T-cell (primary cell): ENCODE measurements at regions not wholly inside any gene's neighbourhood (a gene's known extent, or its start where the extent isn't known, plus 50 kb on each side); places are given as distances from the start of the nearest gene placed in this dataset.

Experiments used
- ATAC-seq, 4 experiments: fragments of 200-7000 bp in 3 of 4; fragments of 150-1000 bp in 1 of 4; cut with Tn5 transposase; replicated peaks in 1 of 4; 1 replicate in 3 of 4; 2 replicates in 1 of 4; pipeline ENCODE4 v1.10.0; 2021; ENCODE audit warnings: moderate library complexity in 3 of 4, mild to moderate bottlenecking in 2 of 4, moderate number of reproducible peaks in 1 of 4
- CTCF ChIA-PET, 2 donors: fragments of 300-600 bp; sonication (Branson Sonifier 250); formaldehyde crosslinking; loops; one replicate each; lab custom pipeline; 2022; ENCODE audit warnings: antibody characterized with exemption in 2 of 2; lab: Charles Lee
- POLR2A ChIA-PET, 2 donors: fragments of 300-600 bp; sonication (Branson Sonifier 250); formaldehyde crosslinking; loops; one replicate each; lab custom pipeline; 2022; ENCODE audit warnings: antibody characterized with exemption in 2 of 2; lab: Charles Lee
- DNase-seq, 35 experiments: peaks; one replicate each; pipeline versions ENCODE4 v3.0.0 to v3.0.0-alpha.2; 2013 to 2023
- H3K27ac ChIP-seq: one replicate; pipeline ENCODE4 v1.5.1; 2013; ENCODE audit warnings: low read length
- H3K27me3 ChIP-seq, 2 experiments: replicated peaks in 1 of 2; 1 replicate in 1 of 2; 2 replicates in 1 of 2; pipeline versions ENCODE4 v1.6.1 to v1.7.0; 2013; ENCODE audit warnings: low read length in 1 of 2, mixed read lengths in 1 of 2; ENCODE audit not compliant: control insufficient read depth in 2 of 2, insufficient read depth in 2 of 2; ENCODE audit errors: extremely low read depth in 1 of 2
- H3K36me3 ChIP-seq, 2 donors: 1 replicate in 1 of 2; 2 replicates in 1 of 2; pipeline versions ENCODE4 v1.6.1 to v1.7.0; 2013; ENCODE audit warnings: low read length in 1 of 2; ENCODE audit not compliant: control insufficient read depth in 2 of 2, insufficient read depth in 1 of 2; ENCODE audit errors: extremely low read depth in 1 of 2
- H3K4me1 ChIP-seq, 2 experiments: 1 replicate in 1 of 2; 2 replicates in 1 of 2; pipeline versions ENCODE4 v1.6.1 to v1.7.0; 2013; ENCODE audit warnings: low read length in 2 of 2, mixed read lengths in 1 of 2; ENCODE audit not compliant: insufficient read depth in 2 of 2, control insufficient read depth in 1 of 2; ENCODE audit errors: extremely low read depth in 1 of 2
- H3K4me3 ChIP-seq, 2 donors: 1 replicate in 1 of 2; 2 replicates in 1 of 2; pipeline versions ENCODE4 v1.5.1 to v1.7.0; 2013; ENCODE audit warnings: mild to moderate bottlenecking in 2 of 2, low read length in 1 of 2, moderate library complexity in 1 of 2; ENCODE audit not compliant: control insufficient read depth in 1 of 2; ENCODE audit errors: extremely low read depth in 1 of 2
- H3K9me3 ChIP-seq: 2 replicates; pipeline ENCODE4 v1.7.0; 2013
- H3K27ac Mint-ChIP-seq, 2 donors: one replicate each; pipeline ENCODE4 v1.8.0; 2020 to 2021; ENCODE audit warnings: mild to moderate bottlenecking in 2 of 2, mixed read lengths in 2 of 2
- H3K27me3 Mint-ChIP-seq, 2 donors: one replicate each; pipeline ENCODE4 v1.8.0; 2021 to 2022; ENCODE audit warnings: mixed read lengths in 2 of 2
- H3K36me3 Mint-ChIP-seq: one replicate; pipeline ENCODE4 v1.8.0; 2021; ENCODE audit warnings: mixed read lengths
- H3K4me1 Mint-ChIP-seq, 3 donors: one replicate each; pipeline ENCODE4 v1.8.0; 2020 to 2022; ENCODE audit warnings: mixed read lengths in 3 of 3, mild to moderate bottlenecking in 1 of 3
- H3K4me3 Mint-ChIP-seq, 3 donors: one replicate each; pipeline ENCODE4 v1.8.0; 2020 to 2022; ENCODE audit warnings: mild to moderate bottlenecking in 3 of 3, mixed read lengths in 3 of 3, moderate library complexity in 3 of 3
- H3K9me3 Mint-ChIP-seq, 3 donors: one replicate each; pipeline ENCODE4 v1.8.0; 2020 to 2022; ENCODE audit warnings: mixed read lengths in 3 of 3
- WGBS: methylation state at CpG from one replicate; pipeline ENCODE4 v1.1.5; 2013; ENCODE audit warnings: missing lambda C conversion rate; ENCODE audit not compliant: insufficient coverage; 5-methylcytosine and 5-hydroxymethylcytosine counted together

GRCh38 chr2:226411205-226411604 lies 388.4 kb downstream of the IRS1 start:
- POLR2A ChIA-PET: no interaction called here
- H3K4me1 ChIP-seq: no peaks in the 10 kb centered on the region
- H3K27ac Mint-ChIP-seq: no peak overlapping the region
- no peak overlapping the region for H3K27ac ChIP-seq
- ATAC-seq (no peak), DNase-seq (no peak)
- no peaks in the 10 kb centered on the region for H3K27me3 ChIP-seq
- H3K4me3 Mint-ChIP-seq: no peak overlapping the region
- peaks cover 0 to 5% (median 5%) of the 10 kb centered on the region in 3 donors for H3K4me1 Mint-ChIP-seq
- H3K27me3 Mint-ChIP-seq: peaks cover 2 to 3% of the 10 kb centered on the region in 2 donors
- WGBS: 100% methylated on average over 2 of the region's 3 CpGs
- CTCF ChIA-PET: no interaction called here
- H3K4me3 ChIP-seq: no peak overlapping the region
- H3K36me3 ChIP-seq: no peaks in the 10 kb centered on the region
- H3K9me3 ChIP-seq: no peaks in the 10 kb centered on the region
- no peaks in the 10 kb centered on the region for H3K36me3 Mint-ChIP-seq
- no peaks in the 10 kb centered on the region for H3K9me3 Mint-ChIP-seq

DNA sequence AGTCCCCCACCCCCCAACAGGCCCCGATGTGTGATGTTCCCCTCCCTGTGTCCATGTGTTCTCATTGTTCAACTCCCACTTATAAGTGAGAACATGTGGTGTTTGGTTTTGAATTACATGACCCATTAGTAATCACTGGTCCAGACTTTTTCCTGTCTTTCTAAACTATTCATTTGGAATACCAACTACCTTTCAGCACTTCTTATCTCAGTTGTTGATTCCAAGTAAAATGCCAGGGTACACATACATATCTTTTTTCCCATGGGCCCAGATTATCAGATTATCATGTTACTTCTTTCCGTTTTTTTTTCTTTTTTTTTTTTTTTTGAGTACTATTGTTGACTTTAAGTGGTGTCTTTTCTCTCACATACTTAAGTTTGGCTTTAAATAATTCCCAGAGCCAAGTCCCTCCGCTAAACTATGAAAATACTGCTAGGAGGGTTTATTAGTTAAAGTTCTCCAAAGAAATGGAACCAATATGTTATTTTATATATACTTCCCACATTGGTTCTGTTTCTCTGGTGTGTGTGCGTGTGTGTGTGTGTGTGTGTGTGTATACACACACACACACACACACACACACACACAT lies 389.3 kb downstream of the IRS1 start:
- Mint-ChIP-seq H3K27ac (no peak overlapping the region), H3K27me3 (peaks cover 3 to 6% of the 10 kb centered on the region in 2 donors), H3K9me3 (no peaks in the 10 kb centered on the region), H3K36me3 (no peaks in the 10 kb centered on the region), H3K4me1 (peaks cover 0 to 5% (median 5%) of the 10 kb centered on the region in 3 donors), H3K4me3 (no peak overlapping the region)
- POLR2A ChIA-PET: no interaction called here
- ATAC-seq (no peak), DNase-seq (no peak)
- CTCF ChIA-PET: no interaction called here
- no peaks in the 10 kb centered on the region for H3K9me3 ChIP-seq
- no CpG with 5 or more reads among the region's 4 CpGs for WGBS
- H3K36me3 ChIP-seq: no peaks in the 10 kb centered on the region
- no peak overlapping the region for H3K4me3 ChIP-seq
- H3K4me1 ChIP-seq: no peaks in the 10 kb centered on the region
- no peak overlapping the region for H3K27ac ChIP-seq
- no peaks in the 10 kb centered on the region for H3K27me3 ChIP-seq

- Histone ChIP-seq H3K4me1 (no peaks in the 10 kb centered on the region), H3K9me3 (no peaks in the 10 kb centered on the region), H3K27ac (no peak overlapping the region), H3K36me3 (no peaks in the 10 kb centered on the region), H3K4me3 (no peak overlapping the region), H3K27me3 (no peaks in the 10 kb centered on the region)
- ATAC-seq (no peak), DNase-seq (no peak)
- no peak overlapping the region for H3K4me3 Mint-ChIP-seq
- H3K4me1 Mint-ChIP-seq: peaks cover 0 to 5% (median 5%) of the 10 kb centered on the region in 3 donors
- H3K27ac Mint-ChIP-seq: no peak overlapping the region
- POLR2A ChIA-PET: no interaction called here
- H3K9me3 Mint-ChIP-seq: no peaks in the 10 kb centered on the region
- no CpG with 5 or more reads among the region's 1 CpG for WGBS
- H3K36me3 Mint-ChIP-seq: no peaks in the 10 kb centered on the region
- CTCF ChIA-PET: no interaction called here
- H3K27me3 Mint-ChIP-seq: peaks cover 6 to 10% of the 10 kb centered on the region in 2 donors
These were observed 390.5 kb downstream of the IRS1 start for GRCh38 chr2:226409134-226409533.

DNA sequence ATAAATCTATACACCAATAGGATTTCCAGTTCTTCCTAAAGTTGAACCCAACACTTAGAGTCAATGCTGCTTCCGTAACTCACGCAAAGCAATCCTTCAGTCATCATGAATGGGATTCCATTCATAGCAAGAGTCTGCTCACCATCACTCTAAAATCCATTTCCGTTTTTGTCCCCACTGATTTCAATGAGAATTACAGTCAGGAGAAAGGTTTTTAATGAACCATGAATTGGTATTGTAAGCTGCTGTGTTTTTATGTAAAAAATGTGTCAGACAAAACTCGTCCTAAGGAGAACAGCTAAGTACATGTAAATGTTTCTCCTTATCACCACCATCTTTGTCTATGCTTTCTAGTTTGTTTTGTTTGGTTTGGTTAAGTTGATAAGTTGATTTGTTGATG lies 391.5 kb downstream of the IRS1 start:
- Mint-ChIP-seq H3K27ac (no peak overlapping the region), H3K4me1 (peaks cover 0 to 5% (median 5%) of the 10 kb centered on the region in 3 donors), H3K9me3 (no peaks in the 10 kb centered on the region), H3K4me3 (no peak overlapping the region), H3K36me3 (no peaks in the 10 kb centered on the region), H3K27me3 (peaks cover 6 to 19% of the 10 kb centered on the region in 2 donors)
- Histone ChIP-seq H3K27me3 (no peaks in the 10 kb centered on the region), H3K36me3 (no peaks in the 10 kb centered on the region), H3K4me1 (no peaks in the 10 kb centered on the region), H3K9me3 (no peaks in the 10 kb centered on the region), H3K4me3 (no peak overlapping the region), H3K27ac (no peak overlapping the region)
- DNase-seq: no peak
- 100% methylated on average over 2 of the region's 4 CpGs for WGBS
- ChIA-PET CTCF (no interaction called here), POLR2A (no interaction called here)
- ATAC-seq: no peak

DNA sequence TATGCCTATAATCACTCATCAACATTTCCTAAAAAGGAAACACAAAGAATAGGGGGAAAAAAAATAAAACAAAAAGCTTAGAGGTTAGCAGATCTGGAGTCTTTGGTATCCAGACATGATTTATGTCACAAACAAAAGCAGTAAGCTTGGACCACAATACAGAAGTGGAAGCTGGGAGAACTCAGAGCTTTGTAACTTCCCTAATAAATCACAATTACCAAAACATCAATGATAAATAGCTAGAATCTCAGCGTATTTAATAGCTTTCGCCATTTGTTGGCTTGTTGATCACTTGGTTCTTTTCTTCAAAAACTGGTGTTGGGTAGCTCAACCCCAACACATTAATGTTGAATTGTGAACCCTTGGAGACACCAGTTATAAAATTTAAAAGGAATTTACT lies 392.5 kb downstream of the IRS1 start:
- no peak overlapping the region for H3K27ac ChIP-seq
- ChIA-PET CTCF (no interaction called here), POLR2A (no interaction called here)
- peaks cover 0 to 5% (median 5%) of the 10 kb centered on the region in 3 donors for H3K4me1 Mint-ChIP-seq
- H3K27ac Mint-ChIP-seq: no peak overlapping the region
- no peaks in the 10 kb centered on the region for H3K36me3 ChIP-seq
- H3K4me3 ChIP-seq: no peak overlapping the region
- WGBS: no CpG with 5 or more reads among the region's 2 CpGs
- no peaks in the 10 kb centered on the region for H3K9me3 Mint-ChIP-seq
- ATAC-seq (no peak), DNase-seq (no peak)
- no peaks in the 10 kb centered on the region for H3K36me3 Mint-ChIP-seq
- no peaks in the 10 kb centered on the region for H3K9me3 ChIP-seq
- peaks cover 4 to 17% of the 10 kb centered on the region in 2 donors for H3K27me3 Mint-ChIP-seq
- H3K27me3 ChIP-seq: no peaks in the 10 kb centered on the region
- no peak overlapping the region for H3K4me3 Mint-ChIP-seq
- no peaks in the 10 kb centered on the region for H3K4me1 ChIP-seq

- Histone ChIP-seq H3K4me1 (no peaks in the 10 kb centered on the region), H3K27me3 (no peaks in the 10 kb centered on the region), H3K36me3 (no peaks in the 10 kb centered on the region), H3K27ac (no peak overlapping the region), H3K9me3 (no peaks in the 10 kb centered on the region), H3K4me3 (no peak overlapping the region)
- WGBS: no CpG with 5 or more reads among the region's 1 CpG
- Mint-ChIP-seq H3K36me3 (no peaks in the 10 kb centered on the region), H3K27ac (no peak overlapping the region), H3K27me3 (peaks cover 4 to 21% of the 10 kb centered on the region in 2 donors), H3K4me3 (no peak overlapping the region), H3K9me3 (no peaks in the 10 kb centered on the region), H3K4me1 (peaks cover 0 to 5% (median 5%) of the 10 kb centered on the region in 3 donors)
- DNase-seq (no peak), ATAC-seq (no peak)
- CTCF ChIA-PET: no interaction called here
- POLR2A ChIA-PET: no interaction called here
These were observed 394.2 kb downstream of the IRS1 start for GRCh38 chr2:226405465-226405864.

- CTCF ChIA-PET: no interaction called here
- Mint-ChIP-seq H3K27ac (no peak overlapping the region), H3K36me3 (no peaks in the 10 kb centered on the region), H3K27me3 (peaks cover 4 to 21% of the 10 kb centered on the region in 2 donors), H3K4me3 (no peak overlapping the region), H3K4me1 (peaks cover 0 to 5% (median 5%) of the 10 kb centered on the region in 3 donors), H3K9me3 (no peaks in the 10 kb centered on the region)
- Histone ChIP-seq H3K36me3 (no peaks in the 10 kb centered on the region), H3K27ac (no peak overlapping the region), H3K4me3 (no peak overlapping the region), H3K9me3 (no peaks in the 10 kb centered on the region), H3K27me3 (no peaks in the 10 kb centered on the region), H3K4me1 (no peaks in the 10 kb centered on the region)
- ATAC-seq: no peak
- no CpG with 5 or more reads among the region's 2 CpGs for WGBS
- POLR2A ChIA-PET: no interaction called here
- DNase-seq: no peak
These were observed 396.3 kb downstream of the IRS1 start for GRCh38 chr2:226403369-226403768.
